ENCODE measurements at regions not wholly inside any gene's neighbourhood (a gene's known extent, or its start where the extent isn't known, plus 50 kb on each side); places are given as distances from the start of the nearest gene placed in this dataset.
"Not testable (repeated sequence)": the region's sequence is repeated elsewhere in the genome, so short reads cannot be mapped to it uniquely, and the experiment has no call there.

- WGBS (ENCODE audit: insufficient coverage, low coverage, missing lambda C conversion rate): 0% methylated on average over 4 of the region's 4 CpGs
- POLR2A ChIA-PET; H3K36me3 ChIP-seq (ENCODE audit: control insufficient read depth, insufficient read depth, low read length); H3K4me2 ChIP-seq (ENCODE audit: insufficient read depth, low read length); DNase-seq (ENCODE audit: extremely low read depth in 1 of 4, low spot score in 3 of 4); H3K9me3 ChIP-seq (replicated peaks; ENCODE audit: control insufficient read depth, insufficient read depth, low read depth, low read length); H3K27ac ChIP-seq (ENCODE audit: extremely low read depth, low read depth, low read length); H3K79me2 ChIP-seq (ENCODE audit: control insufficient read depth, insufficient read depth, low read length); H3K4me1 ChIP-seq (replicated peaks in 1 of 2; ENCODE audit: control insufficient read depth in 2 of 2, insufficient read depth in 2 of 2, low read length in 2 of 2); FAIRE-seq; intact Hi-C loops (cut with micrococcal nuclease); H3K4me3 ChIP-seq; BruUV-seq (replicated peaks); H3K9ac ChIP-seq (ENCODE audit: insufficient read depth in 1 of 2, low read depth in 2 of 2, low read length in 2 of 2); H2AFZ ChIP-seq (ENCODE audit: low read depth, low read length); ATAC-seq; H4K20me1 ChIP-seq (replicated peaks; ENCODE audit: control insufficient read depth, insufficient read depth, low read length); in situ Hi-C loops (cut with MboI); H3K27me3 ChIP-seq (ENCODE audit: control insufficient read depth in 2 of 2, insufficient read depth in 2 of 2, low read length in 2 of 2); CTCF ChIA-PET (ENCODE audit: low intra/inter-chr PET ratio); H3K9me1 ChIP-seq (ENCODE audit: control insufficient read depth, insufficient read depth, low read length): not testable (repeated sequence)
Observed at GRCh38 chr6:60767791-60768499, 1518.1 kb downstream of the KHDRBS2 start.

GRCh38 chr6:60765331-60765730, 1520.7 kb downstream of the KHDRBS2 start:
- H3K9me1 ChIP-seq (ENCODE audit: control insufficient read depth, insufficient read depth, low read length); H3K4me3 ChIP-seq; POLR2A ChIA-PET; H3K27ac ChIP-seq (ENCODE audit: extremely low read depth, low read depth, low read length); ATAC-seq; H3K27me3 ChIP-seq (ENCODE audit: control insufficient read depth in 2 of 2, insufficient read depth in 2 of 2, low read length in 2 of 2); DNase-seq (ENCODE audit: extremely low read depth in 1 of 4, low spot score in 3 of 4); H4K20me1 ChIP-seq (replicated peaks; ENCODE audit: control insufficient read depth, insufficient read depth, low read length); FAIRE-seq; CTCF ChIA-PET (ENCODE audit: low intra/inter-chr PET ratio); H3K36me3 ChIP-seq (ENCODE audit: control insufficient read depth, insufficient read depth, low read length); H2AFZ ChIP-seq (ENCODE audit: low read depth, low read length); intact Hi-C loops (cut with micrococcal nuclease); BruUV-seq (replicated peaks); in situ Hi-C loops (cut with MboI); H3K9me3 ChIP-seq (replicated peaks; ENCODE audit: control insufficient read depth, insufficient read depth, low read depth, low read length); H3K9ac ChIP-seq (ENCODE audit: insufficient read depth in 1 of 2, low read depth in 2 of 2, low read length in 2 of 2); H3K79me2 ChIP-seq (ENCODE audit: control insufficient read depth, insufficient read depth, low read length); H3K4me1 ChIP-seq (replicated peaks in 1 of 2; ENCODE audit: control insufficient read depth in 2 of 2, insufficient read depth in 2 of 2, low read length in 2 of 2); H3K4me2 ChIP-seq (ENCODE audit: insufficient read depth, low read length): not testable (repeated sequence)

- BruUV-seq (replicated peaks); FAIRE-seq; H3K4me3 ChIP-seq; H3K4me2 ChIP-seq (ENCODE audit: insufficient read depth, low read length); H3K4me1 ChIP-seq (replicated peaks in 1 of 2; ENCODE audit: control insufficient read depth in 2 of 2, insufficient read depth in 2 of 2, low read length in 2 of 2); DNase-seq (ENCODE audit: extremely low read depth in 1 of 4, low spot score in 3 of 4); H2AFZ ChIP-seq (ENCODE audit: low read depth, low read length); H3K79me2 ChIP-seq (ENCODE audit: control insufficient read depth, insufficient read depth, low read length); H3K9me1 ChIP-seq (ENCODE audit: control insufficient read depth, insufficient read depth, low read length); H4K20me1 ChIP-seq (replicated peaks; ENCODE audit: control insufficient read depth, insufficient read depth, low read length); H3K9ac ChIP-seq (ENCODE audit: insufficient read depth in 1 of 2, low read depth in 2 of 2, low read length in 2 of 2); H3K27ac ChIP-seq (ENCODE audit: extremely low read depth, low read depth, low read length); CTCF ChIA-PET (ENCODE audit: low intra/inter-chr PET ratio); intact Hi-C loops (cut with micrococcal nuclease); H3K27me3 ChIP-seq (ENCODE audit: control insufficient read depth in 2 of 2, insufficient read depth in 2 of 2, low read length in 2 of 2); H3K9me3 ChIP-seq (replicated peaks; ENCODE audit: control insufficient read depth, insufficient read depth, low read depth, low read length); in situ Hi-C loops (cut with MboI); POLR2A ChIA-PET; H3K36me3 ChIP-seq (ENCODE audit: control insufficient read depth, insufficient read depth, low read length); ATAC-seq: not testable (repeated sequence)
- WGBS (ENCODE audit: insufficient coverage, low coverage, missing lambda C conversion rate): 0% methylated on average over 1 of the region's 4 CpGs
Observed at GRCh38 chr6:60763464-60764080, 1522.5 kb downstream of the KHDRBS2 start.

GRCh38 chr6:60760928-60761327, 1525.1 kb downstream of the KHDRBS2 start:
- DNase-seq (ENCODE audit: extremely low read depth in 1 of 4, low spot score in 3 of 4); H4K20me1 ChIP-seq (replicated peaks; ENCODE audit: control insufficient read depth, insufficient read depth, low read length); H3K4me3 ChIP-seq; H3K9me3 ChIP-seq (replicated peaks; ENCODE audit: control insufficient read depth, insufficient read depth, low read depth, low read length); BruUV-seq (replicated peaks); H3K4me1 ChIP-seq (replicated peaks in 1 of 2; ENCODE audit: control insufficient read depth in 2 of 2, insufficient read depth in 2 of 2, low read length in 2 of 2); H3K27me3 ChIP-seq (ENCODE audit: control insufficient read depth in 2 of 2, insufficient read depth in 2 of 2, low read length in 2 of 2); CTCF ChIA-PET (ENCODE audit: low intra/inter-chr PET ratio); in situ Hi-C loops (cut with MboI); POLR2A ChIA-PET; H3K4me2 ChIP-seq (ENCODE audit: insufficient read depth, low read length); H2AFZ ChIP-seq (ENCODE audit: low read depth, low read length); FAIRE-seq; intact Hi-C loops (cut with micrococcal nuclease); H3K36me3 ChIP-seq (ENCODE audit: control insufficient read depth, insufficient read depth, low read length); H3K27ac ChIP-seq (ENCODE audit: extremely low read depth, low read depth, low read length); H3K9me1 ChIP-seq (ENCODE audit: control insufficient read depth, insufficient read depth, low read length); ATAC-seq; H3K79me2 ChIP-seq (ENCODE audit: control insufficient read depth, insufficient read depth, low read length); H3K9ac ChIP-seq (ENCODE audit: insufficient read depth in 1 of 2, low read depth in 2 of 2, low read length in 2 of 2): not testable (repeated sequence)
- WGBS (ENCODE audit: insufficient coverage, low coverage, missing lambda C conversion rate): 0% methylated on average over 1 of the region's 1 CpG
